C4-2B (cell line): ENCODE measurements at regions not wholly inside any gene's neighbourhood (a gene's known extent, or its start where the extent isn't known, plus 50 kb on each side); places are given as distances from the start of the nearest gene placed in this dataset.

ENCODE experiments used
- CTCF ChIP-seq: fragments of 450-650 bp; conservative IDR thresholded peaks from 2 replicates; pipeline ENCODE4 v1.5.1; 2017; ENCODE audit warnings: mild to moderate bottlenecking
- ZFX ChIP-seq: fragments of 450-650 bp; IDR thresholded peaks from 2 replicates; pipeline ENCODE4 v1.6.1; 2017

GRCh38 chr5:156191547-156191946, 135.4 kb upstream of the SGCD start:
- no peak for TF ChIP-seq CTCF
- no peak for TF ChIP-seq ZFX
